ENCODE measurements at regions not wholly inside any gene's neighbourhood (a gene's known extent, or its start where the extent isn't known, plus 50 kb on each side); places are given as distances from the start of the nearest gene placed in this dataset.
A peak's percentile ranks its signal among the peaks of the same experiment; 100 is the strongest.
"Not testable (repeated sequence)": the region's sequence is repeated elsewhere in the genome, so short reads cannot be mapped to it uniquely, and the experiment has no call there.

- DNase-seq, result no peak
These were observed 885.3 kb downstream of the XPNPEP1 start for GRCh38 chr10:109037978-109038377.

DNA sequence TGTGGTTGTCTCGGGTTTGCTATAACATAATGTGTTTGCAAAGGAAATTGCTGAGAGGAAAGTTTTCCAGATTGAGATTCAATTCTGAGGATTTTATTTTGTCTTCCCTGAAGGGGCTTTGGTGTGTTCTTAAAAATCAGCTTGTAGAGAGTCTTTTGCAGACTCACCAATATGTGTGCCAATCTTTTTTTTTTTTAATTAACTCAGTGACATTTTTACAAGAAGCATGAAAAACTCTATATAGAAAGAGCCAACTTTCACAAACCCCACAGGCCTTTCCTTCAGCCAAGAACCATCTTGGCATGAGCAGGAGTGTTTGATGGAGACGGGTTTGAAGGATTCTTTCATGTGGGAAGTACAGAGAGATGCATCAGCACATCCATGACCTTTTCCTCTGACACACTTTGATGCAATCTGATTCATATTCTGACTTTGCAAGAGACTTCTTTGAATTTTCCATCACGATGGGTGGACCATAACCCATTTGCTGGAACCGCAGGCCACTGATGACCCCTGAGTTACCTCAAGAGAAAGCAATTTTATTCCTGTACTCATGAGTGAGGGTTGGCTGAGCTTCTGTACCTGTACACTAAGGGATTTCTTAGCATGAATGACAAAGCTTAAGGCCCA, 892.6 kb downstream of the XPNPEP1 start:
- no peak for DNase-seq

DNA sequence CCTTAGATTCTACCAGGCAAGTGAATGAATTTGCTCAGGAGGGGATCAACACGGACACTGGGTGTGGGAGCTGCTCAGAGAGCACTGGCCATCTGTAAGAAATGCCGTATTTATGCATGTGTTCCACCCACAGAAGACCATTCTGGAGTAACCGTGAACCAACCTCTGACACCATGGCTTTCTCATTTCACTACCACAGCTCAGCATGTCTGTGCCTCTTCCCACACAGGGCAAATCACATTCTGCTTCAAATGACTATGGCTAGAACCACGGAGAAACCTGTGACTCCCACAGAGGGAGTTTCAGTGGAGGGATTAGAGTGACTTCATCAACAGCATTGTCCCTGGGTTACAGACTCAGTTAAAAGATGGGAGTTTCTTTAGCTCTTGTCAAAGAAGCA, 893.4 kb downstream of the XPNPEP1 start:
- DNase-seq, result peak; percentile 1

DNA sequence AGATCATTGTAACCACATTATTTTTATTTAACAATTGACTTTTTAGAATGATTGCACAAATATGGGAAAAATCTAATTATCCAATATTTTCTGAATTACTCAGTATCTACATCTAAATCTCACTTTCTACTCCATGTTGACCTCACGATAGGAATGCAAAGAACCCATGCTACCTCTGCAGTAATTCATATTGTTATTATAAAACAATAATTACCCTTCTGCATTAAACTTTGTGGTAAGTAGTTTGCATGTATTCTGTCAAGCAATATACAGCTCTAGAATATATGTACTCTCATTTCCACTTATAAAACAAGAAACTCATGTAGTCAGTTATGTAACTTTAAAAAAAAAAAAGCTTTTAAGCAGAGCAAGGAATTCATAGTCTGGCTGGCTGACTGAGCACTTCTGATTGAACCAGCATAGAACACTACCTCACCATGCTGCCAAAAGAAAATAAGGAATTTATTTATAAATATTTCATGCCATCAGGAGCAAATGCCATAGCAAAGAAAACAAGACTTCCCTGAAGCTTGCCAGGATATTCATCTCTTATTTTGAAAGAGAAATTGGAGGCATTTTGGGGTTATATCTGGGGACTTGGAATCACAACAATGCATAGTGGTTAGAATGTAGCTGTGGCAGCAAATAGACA, 895.7 kb downstream of the XPNPEP1 start:
- DNase-seq, result no peak

- DNase-seq, result no peak
These were observed 898.1 kb downstream of the XPNPEP1 start for GRCh38 chr10:109025172-109025571.

DNA sequence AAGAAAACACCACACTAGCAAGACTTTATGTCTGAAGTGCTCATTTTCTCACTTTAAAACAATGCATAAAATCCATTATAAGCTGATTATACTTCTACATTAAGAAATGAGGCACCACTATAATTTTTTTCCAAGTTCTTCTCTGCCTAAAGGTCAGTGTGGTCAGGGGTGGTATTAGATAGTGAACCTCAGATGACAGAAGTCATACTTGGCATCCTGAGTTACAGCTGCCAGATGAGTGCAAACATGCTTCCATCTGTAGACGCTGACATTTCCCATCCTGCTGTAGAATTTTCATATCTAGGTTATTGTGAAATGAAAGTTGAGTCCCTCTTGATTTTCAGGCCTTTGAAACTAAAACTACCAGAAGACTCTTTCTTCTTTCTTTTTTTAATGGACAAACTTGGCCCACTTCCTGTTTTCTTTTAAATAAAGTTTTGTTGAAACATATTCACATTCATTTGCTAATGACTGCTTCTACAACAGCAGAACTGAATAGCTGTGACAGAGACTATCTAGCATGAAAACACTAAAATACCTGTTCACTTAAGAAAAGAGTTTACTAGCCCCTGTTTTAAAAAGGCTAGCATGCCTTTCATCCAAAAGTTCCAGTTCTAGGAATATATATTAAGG, 900.8 kb downstream of the XPNPEP1 start:
- DNase-seq, result no peak

DNA sequence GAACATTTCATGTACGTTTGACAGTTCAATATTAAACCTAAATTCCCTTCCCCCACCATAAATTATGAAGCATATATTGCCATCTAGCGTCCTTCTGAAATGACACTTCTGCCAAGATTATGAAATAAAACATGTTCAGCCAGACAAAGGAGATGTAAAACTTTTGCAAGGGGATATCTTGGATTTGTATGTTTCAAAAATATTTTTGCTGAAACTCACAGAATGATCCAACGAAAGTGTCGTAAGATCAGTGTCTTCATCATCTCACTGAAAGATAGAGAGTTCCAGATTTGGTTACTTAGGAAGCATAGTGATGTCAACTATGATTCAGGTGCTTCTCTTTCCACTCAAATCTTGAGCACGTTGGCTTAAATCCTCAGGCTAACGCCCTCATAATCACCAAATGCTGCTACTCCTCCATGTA, 904.3 kb downstream of the XPNPEP1 start:
- DNase-seq, result no peak

DNA sequence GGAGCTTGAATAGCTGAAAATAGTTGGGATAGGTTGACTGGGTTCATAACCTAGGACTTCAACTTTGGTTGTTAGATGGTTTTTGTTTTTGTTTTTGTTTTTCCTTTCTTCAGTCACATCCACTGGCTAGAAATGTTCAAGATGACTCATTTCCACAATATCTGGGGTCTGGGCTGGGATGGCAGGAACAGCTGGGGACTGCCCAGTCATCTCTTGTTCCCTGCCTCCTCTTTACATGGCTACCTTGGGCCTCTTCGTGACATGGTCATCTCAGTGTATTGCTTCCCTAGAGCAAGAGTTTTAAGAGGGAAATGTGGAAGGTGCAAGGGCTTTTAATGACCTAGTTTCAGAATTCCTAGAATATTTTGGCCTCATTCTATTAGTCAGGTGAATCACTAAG, 915.8 kb downstream of the XPNPEP1 start:
- no peak for DNase-seq

DNA sequence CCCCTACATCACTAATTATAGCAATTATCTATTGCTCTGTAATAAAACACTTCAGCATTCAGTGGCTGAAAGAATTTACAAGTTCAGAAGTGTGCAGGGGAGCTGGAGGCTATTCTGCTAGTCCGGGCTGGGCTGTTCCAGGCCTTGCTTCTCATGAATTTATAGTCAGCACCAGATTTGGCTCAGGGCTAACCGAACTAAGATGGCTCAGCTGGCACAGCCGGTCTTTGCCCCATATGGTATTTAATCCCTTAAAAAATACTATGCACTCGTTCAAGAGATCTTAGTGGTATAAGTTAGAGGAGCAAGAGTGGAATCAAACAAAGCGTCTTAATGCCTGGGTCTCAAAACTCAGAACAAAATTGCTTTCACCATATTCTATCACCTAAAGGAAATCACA, 932.9 kb downstream of the XPNPEP1 start:
- DNase-seq, result no peak

DNA sequence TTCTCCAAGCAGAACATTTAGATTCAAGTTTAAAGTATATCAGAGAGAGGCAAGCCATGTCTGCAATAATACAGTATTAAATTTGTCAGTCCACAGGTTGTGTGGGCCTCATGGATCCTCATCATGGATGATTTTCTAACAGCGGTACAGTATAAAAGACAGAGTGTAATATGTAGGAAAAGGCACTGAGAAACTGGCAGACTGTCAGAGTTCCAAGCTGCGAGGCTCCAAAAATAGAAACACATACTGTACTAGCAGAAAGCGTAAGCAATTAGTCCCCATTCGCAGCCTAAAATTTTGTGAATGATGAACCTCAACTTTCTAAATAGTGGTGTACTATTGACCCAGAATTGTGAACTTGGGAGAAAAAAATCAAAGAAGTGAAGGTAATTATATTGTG, 933.3 kb downstream of the XPNPEP1 start:
- no peak for DNase-seq

DNA sequence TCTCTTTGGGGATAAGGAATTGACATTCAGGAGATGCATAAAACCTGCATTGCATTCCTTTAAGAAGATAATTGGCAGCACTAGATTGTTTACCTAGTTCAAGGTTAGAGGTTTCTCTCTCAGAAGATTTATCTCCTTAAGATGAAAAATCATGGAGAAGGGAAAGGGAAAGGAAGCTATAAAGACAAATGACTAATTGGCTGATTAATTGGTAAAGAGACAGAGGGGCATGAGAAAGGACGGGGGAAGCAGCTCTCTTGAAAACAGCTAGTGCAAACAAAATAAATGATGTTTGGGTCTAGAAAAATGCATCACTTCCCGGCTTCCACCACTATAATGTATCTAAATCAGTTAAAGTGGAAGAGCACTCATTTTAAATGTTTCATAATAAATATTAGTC, 941.2 kb downstream of the XPNPEP1 start:
- DNase-seq, result no peak

GRCh38 chr10:108980869-108981268, 942.4 kb downstream of the XPNPEP1 start:
- no peak for DNase-seq

GRCh38 chr10:108975459-108976058, 947.8 kb downstream of the XPNPEP1 start:
- DNase-seq, result no peak

DNA sequence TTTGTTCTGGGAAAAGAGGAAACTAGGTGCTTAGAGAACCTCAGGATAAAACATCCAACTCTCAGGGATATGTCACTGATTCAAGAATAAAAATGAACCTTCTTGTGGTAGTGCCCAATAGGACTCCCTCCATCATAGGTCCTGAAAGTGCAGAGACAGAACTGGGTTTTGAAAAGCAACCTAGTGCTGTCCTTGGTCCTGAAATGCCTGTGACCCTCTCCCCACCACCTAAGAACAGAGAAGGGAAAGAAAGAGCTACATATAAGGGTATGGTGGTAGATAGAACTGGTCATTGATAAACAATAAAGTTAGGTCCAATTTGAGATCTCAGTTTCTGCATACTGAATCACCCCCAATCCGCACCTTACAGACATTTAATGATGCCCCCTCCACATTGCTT, 953.3 kb downstream of the XPNPEP1 start:
- peak; percentile 1 for DNase-seq

- DNase-seq, result no peak
These were observed 956.9 kb downstream of the XPNPEP1 start for GRCh38 chr10:108966411-108966810.

DNA sequence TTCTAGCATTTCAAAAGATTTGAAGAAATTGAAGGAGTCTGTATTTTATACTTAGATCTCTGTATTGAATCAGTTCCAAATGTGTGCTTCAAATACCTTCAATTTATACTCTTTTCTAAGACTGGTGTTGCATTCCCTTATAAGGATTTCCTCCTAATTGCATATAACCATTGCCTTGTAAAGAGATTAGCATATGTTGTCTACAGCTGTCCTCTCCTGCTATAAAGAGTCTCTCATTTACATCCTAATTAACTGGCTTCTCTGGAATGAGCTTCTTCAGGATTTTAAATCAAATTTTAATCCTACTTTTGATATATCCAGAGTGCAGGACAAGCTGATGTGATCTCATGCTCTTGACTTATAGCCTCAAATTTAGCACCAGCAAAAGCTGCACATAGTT, 957.3 kb downstream of the XPNPEP1 start:
- no peak for DNase-seq

DNA sequence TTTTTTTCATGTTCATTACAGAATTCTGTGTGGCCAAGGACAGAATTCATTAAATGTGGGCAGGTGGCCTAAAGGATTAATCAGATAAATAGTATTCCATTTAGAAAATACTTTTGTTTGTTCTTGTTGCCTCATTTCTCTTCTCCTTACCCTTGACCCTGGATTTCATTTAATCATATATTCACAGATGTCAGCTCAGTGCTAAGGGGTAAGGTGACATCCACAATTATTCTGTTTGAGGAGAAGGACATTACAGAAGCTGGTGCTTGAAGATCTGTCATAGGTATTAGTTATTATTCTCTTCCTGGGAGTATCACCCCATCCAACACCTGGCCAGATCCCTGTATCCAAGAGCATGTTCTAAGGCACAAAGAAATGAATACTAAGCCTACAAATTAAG, 961.1 kb downstream of the XPNPEP1 start:
- DNase-seq, result no peak

DNA sequence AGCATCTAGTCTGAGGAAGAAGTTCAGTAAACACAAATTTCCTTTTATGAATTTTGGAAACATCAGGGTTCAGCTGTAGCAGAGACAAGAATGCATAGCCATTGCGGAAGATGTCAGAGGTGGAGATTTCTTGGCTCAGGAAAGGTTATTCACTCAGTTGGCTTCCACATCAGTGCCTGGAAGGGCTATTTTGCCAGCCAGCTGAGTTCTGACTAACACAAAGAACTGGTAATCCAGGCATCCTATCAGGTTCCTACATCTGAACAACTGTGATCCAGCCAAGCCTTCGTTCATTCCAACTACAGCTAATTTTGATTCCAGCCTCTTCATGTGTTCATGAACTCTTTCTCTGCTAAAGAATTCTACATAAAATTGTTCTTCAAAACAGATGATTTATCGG, 965.6 kb downstream of the XPNPEP1 start:
- no peak for DNase-seq

DNA sequence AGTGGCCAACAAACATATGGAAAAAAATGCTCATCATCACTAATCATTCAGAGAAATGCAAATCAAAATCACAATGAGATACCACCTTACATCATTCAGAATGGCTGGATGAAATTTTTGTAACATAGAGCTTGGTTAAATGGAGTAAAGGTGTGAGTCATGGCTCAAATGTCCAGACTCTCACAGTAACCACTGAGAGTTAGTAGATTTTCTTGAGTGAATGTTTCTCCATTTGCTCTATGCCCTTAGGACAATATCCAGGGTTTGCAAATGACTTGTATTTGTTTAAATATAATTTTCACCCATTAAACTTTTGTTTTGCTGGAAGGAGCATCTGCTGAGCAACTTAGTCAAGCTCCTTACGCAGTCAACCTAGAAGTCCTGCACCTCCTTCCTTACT, 967.2 kb downstream of the XPNPEP1 start:
- no peak for DNase-seq

DNA sequence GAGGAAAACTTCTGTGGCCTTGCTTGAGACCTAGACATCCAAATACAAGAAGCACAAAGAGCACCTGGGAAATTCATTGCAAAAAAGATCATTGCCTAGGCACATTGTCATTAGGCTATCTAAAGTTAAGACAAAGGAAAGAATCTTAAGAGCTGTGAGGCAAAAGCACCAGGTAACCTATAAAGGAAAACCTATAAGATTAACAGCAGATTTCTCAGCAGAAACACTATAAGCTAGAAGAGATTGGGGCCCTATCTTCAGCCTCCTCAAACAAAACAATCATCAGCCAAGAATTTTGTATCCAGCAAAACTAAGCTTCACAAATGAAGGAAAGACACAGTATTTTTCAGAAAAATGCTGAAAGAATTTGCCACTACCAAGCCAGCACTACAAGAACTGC, 1003.3 kb downstream of the XPNPEP1 start:
- DNase-seq, result not testable (repeated sequence)

GRCh38 chr10:108913300-108913699, 1010.0 kb downstream of the XPNPEP1 start:
- no peak for DNase-seq

DNA sequence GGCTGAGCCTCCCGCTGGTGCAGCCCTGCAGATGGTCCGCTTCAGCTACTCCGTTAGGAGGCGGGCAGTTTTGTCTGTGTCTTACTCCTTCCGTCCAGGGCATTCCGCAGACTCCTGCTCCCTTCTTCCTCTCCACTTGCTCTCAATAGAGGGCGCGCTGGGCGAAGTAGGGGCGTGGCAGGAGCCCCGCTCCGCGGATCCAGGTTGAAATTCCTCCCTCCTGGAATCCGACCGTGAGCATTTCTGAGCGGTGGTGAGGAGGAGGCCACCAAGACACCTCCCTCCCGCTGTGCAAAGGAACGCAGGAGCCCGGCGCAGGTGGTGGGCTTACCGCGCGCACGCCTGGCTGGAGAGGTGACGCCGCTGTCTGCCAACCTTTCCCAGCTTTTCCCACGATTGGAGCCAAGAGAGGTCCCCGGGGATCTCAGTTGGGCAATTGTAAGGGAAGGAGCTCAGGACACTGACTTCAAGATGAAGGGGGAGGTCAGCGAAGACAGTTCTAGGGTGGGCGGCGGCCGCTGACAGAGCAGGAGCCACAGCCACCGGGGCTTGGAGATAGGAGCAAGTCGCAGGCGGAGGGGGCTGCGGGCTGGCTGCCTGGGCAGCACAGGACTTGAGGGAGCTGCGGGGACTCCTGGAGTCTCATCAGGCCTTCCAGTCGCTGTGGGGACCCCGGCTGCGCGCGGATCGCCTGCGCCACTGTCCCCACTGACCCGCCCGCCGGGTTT, 1011.3 kb downstream of the XPNPEP1 start:
- peak; percentile 2 for DNase-seq

GRCh38 chr10:108908096-108908495, 1015.2 kb downstream of the XPNPEP1 start:
- no peak for DNase-seq

Measured in activated CD4-positive, alpha-beta T cell treated with anti-CD3 and anti-CD28 coated beads, Interleukin-2, Interleukin-6, amounts not matched to agents 100 ng/mL and 50 ng/mL, durations not matched to agents 16 hours and 8 hours (primary cell).